ENCODE measurements at regions not wholly inside any gene's neighbourhood (a gene's known extent, or its start where the extent isn't known, plus 50 kb on each side); places are given as distances from the start of the nearest gene placed in this dataset.

DNA sequence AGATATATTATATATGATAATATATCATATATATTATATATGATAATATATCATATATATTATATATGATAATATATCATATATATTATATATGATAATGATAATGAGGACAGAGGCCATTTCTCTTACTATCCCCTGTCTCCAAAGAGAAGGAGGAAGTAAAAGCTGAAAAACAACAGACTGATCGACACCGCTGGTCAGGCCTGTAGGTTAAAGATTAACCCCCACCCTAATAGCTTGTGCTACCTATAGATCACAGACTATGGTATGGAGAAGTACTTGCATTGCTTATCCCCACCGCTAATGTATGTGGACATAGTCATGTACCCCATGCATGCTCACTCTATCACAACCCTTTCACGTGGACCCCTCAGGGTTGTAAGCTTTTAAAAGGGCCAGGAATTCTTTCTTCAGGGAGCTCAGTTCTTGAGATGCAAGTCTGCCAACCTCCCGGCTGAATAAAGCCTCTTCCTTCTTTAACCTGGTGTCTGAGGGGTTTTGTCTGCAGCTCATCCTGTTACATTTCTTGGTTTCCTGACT, 786.1 kb upstream of the TMEM132C start:
- H3K4me3 ChIP-seq (ENCODE audit: low read depth, low read length), result no peak overlapping the region
- TF ChIP-seq, protein P1, sequence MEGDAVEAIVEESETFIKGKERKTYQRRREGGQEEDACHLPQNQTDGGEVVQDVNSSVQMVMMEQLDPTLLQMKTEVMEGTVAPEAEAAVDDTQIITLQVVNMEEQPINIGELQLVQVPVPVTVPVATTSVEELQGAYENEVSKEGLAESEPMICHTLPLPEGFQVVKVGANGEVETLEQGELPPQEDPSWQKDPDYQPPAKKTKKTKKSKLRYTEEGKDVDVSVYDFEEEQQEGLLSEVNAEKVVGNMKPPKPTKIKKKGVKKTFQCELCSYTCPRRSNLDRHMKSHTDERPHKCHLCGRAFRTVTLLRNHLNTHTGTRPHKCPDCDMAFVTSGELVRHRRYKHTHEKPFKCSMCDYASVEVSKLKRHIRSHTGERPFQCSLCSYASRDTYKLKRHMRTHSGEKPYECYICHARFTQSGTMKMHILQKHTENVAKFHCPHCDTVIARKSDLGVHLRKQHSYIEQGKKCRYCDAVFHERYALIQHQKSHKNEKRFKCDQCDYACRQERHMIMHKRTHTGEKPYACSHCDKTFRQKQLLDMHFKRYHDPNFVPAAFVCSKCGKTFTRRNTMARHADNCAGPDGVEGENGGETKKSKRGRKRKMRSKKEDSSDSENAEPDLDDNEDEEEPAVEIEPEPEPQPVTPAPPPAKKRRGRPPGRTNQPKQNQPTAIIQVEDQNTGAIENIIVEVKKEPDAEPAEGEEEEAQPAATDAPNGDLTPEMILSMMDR (IDR thresholded peaks at IDR 0.05; ENCODE audit: borderline replicate concordance, insufficient read depth, low read depth, low read length), result no peak

DNA sequence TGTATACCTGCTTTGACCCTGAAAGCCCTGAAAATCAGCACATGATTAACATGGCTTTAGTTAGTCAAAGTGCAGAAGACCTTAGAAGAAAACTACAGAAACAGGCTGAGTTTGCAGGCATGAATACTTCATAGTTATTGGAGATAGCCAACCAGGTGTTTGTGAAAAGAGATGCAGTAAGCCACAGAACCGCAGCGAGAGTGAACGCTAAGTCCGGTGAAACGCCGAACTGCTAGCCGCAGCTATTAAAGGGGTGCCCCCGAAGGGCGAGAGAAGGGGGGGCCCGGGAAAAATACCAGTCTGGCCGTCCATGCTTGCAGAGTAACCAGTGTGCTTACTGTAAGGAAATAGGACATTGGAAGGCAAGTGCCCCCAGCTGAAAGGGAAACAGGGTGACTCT, 784.0 kb upstream of the TMEM132C start:
- TF ChIP-seq, protein P1 (IDR thresholded peaks at IDR 0.05; ENCODE audit: borderline replicate concordance, insufficient read depth, low read depth, low read length), result no peak
- H3K4me3 ChIP-seq (ENCODE audit: low read depth, low read length), result no peak overlapping the region

DNA sequence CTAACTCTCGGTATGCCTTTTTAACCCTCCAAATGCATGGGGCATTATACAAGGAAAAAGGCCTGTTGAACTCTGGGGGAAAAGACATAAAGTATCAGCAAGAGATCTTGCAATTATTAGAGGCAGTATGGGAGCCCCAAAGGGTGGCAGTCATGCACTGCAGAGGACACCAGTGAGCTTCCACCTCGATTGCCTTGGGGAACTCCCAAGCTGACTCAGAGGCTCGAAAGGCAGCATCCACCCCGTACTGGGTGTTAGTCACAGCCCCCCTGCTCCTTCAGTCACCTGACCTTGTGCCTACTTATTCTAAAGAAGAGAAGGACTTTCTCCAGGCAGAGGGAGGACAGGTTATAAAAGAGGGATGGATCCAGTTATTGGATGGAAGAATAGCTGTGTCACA, 781.4 kb upstream of the TMEM132C start:
- TF ChIP-seq, protein P1 (IDR thresholded peaks at IDR 0.05; ENCODE audit: borderline replicate concordance, insufficient read depth, low read depth, low read length), result no peak
- no peak overlapping the region for H3K4me3 ChIP-seq (ENCODE audit: low read depth, low read length)

DNA sequence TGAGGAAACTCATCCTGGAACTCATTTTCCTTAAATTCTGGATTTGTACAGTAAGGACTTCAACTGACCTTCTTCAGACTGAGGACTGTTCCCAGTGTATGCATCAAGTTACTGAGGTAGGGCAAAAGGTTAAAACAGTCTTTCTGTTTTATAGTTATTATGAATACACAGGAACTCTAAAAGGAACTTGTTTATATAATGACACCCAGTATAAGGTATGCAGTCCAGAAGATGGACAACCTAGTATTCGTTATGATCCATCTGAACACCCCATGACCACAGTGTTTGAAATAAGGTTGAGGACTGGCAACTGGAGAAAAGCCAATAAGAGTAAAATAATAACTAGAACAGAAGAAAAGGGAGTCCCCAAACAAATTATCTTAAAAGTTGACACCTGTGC, 779.9 kb upstream of the TMEM132C start:
- H3K4me3 ChIP-seq (ENCODE audit: low read depth, low read length), result no peak overlapping the region
- TF ChIP-seq, protein P1 (IDR thresholded peaks at IDR 0.05; ENCODE audit: borderline replicate concordance, insufficient read depth, low read depth, low read length), result no peak

DNA sequence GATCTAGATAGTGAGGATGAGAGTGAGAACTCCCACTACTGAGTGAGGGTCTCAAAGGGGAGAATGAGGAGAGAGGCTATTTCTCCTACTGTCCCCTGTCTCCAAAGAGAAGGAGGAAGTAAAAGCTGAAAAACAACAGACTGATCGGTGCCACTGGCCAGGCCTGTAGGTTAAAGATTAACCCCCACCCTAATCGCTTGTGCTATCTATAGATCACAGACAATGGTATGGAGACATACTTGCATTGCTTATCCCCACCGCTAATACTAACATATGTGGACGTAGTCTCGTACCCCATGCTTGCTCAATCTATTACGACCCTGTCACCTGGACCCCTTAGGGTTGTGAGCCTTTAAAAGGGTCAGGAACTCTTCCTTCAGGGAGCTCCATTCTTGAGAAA, 777.9 kb upstream of the TMEM132C start:
- TF ChIP-seq, protein P1 (IDR thresholded peaks at IDR 0.05; ENCODE audit: borderline replicate concordance, insufficient read depth, low read depth, low read length), result no peak
- no peak overlapping the region for H3K4me3 ChIP-seq (ENCODE audit: low read depth, low read length)

DNA sequence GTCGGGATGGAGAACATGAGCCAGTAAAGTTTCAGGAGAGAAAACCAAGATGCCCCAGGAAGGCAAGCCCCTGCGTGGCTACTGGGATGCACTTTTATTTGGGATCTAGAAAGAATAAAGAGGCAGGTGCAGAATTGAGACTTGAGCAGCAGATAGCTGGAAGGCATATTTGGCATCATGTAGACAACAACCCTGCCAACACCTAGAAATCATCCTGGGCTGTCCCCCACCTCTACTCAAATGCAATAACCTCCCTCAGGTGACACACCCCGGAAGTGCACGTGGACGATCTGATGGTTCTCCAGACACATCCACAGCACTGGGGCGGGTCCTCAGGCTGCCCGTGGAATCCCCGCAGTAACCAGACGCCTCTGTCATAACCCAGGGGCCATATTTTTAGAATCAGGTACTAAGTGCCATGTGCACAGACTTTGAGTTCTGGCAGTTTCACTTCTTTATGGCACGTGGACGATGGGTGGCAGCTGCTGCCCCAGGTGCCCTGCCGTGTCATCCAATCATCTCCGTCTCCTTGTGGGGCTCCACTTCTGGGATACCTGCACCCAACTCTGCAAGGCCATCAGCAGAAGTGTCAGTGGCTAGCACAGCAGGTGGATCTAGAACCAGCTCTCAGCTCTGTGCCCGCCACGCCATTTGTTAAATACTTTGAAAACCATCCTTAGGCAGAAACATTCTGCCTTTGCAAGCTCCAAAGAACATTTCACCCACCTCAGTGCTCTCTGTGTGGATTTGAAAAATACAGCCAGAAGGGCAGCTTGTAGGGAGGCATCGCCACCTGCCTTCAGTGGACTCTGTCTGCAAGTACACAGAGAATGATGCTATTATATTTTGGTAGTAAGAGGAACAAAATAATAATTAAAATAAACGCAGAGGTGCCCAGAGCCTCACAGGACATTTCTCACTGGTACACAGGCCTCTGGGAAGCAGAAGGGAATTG, 771.7 kb upstream of the TMEM132C start:
- no peak overlapping the region for H3K4me3 ChIP-seq (ENCODE audit: low read depth, low read length)
- TF ChIP-seq, protein P1 (IDR thresholded peaks at IDR 0.05; ENCODE audit: borderline replicate concordance, insufficient read depth, low read depth, low read length), result no peak

DNA sequence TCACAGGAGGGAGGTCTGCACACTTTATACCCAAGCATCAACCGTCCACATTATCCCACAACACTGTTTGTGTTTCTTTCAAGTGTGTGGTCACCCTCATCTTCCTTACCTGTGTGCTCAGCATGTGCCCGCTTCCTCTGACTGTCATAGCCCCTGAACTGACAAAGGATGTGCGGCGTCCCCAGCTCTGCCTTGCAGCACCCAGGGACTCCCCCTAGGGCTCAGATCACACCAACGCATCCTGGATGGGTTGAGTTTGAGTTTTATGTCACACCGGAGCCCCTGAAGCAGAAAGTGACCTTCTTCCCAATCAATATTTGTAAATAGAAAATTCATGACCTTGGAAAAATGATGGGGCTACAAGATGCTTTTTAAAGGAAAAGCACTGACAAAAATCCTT, 770.7 kb upstream of the TMEM132C start:
- TF ChIP-seq, protein P1 (IDR thresholded peaks at IDR 0.05; ENCODE audit: borderline replicate concordance, insufficient read depth, low read depth, low read length), result no peak
- no peak overlapping the region for H3K4me3 ChIP-seq (ENCODE audit: low read depth, low read length)

All from GM12875 (cell line).